Mucosa of rectum (tissue), 2 donors: ENCODE measurements at regions not wholly inside any gene's neighbourhood (a gene's known extent, or its start where the extent isn't known, plus 50 kb on each side); places are given as distances from the start of the nearest gene placed in this dataset.
"Not testable (repeated sequence)": the region's sequence is repeated elsewhere in the genome, so short reads cannot be mapped to it uniquely, and the experiment has no call there.

Experiments
- H3K27ac ChIP-seq, 2 donors: one replicate each; pipeline ENCODE4 v1.7.0; 2013; ENCODE audit warnings: inconsistent platforms in 2 of 2, low read depth in 2 of 2, low read length in 2 of 2
- H3K27me3 ChIP-seq, 2 donors: one replicate each; pipeline ENCODE4 v1.7.0; 2013; ENCODE audit warnings: low read length in 2 of 2; ENCODE audit not compliant: control insufficient read depth in 2 of 2, insufficient read depth in 2 of 2
- H3K36me3 ChIP-seq, 2 donors: one replicate each; pipeline ENCODE4 v1.7.0; 2013; ENCODE audit warnings: low read length in 2 of 2; ENCODE audit not compliant: control insufficient read depth in 2 of 2, insufficient read depth in 2 of 2
- H3K4me1 ChIP-seq, 2 donors: one replicate each; pipeline ENCODE4 v1.7.0; 2013; ENCODE audit warnings: low read length in 2 of 2, mild to moderate bottlenecking in 1 of 2; ENCODE audit not compliant: control insufficient read depth in 2 of 2, insufficient read depth in 2 of 2
- H3K4me3 ChIP-seq, 2 donors: one replicate each; pipeline ENCODE4 v1.7.0; 2013; ENCODE audit warnings: low read length in 2 of 2
- H3K9ac ChIP-seq, 2 donors: one replicate each; pipeline ENCODE4 v1.7.0; 2013; ENCODE audit warnings: low read length in 2 of 2, low read depth in 1 of 2, mild to moderate bottlenecking in 1 of 2
- H3K9me3 ChIP-seq, 2 donors: one replicate each; pipeline ENCODE4 v1.7.0; 2013; ENCODE audit warnings: low read length in 2 of 2; ENCODE audit not compliant: control insufficient read depth in 2 of 2
- donor health status: healthy.
- donor health status: Normal muscosa, but diverticular disease.

- Histone ChIP-seq H3K4me1 (no peaks in the 10 kb centered on the region), H3K36me3 (no peaks in the 10 kb centered on the region), H3K27ac (no peak overlapping the region), H3K9me3 (no peaks in the 10 kb centered on the region), H3K4me3 (no peak overlapping the region), H3K9ac (no peak overlapping the region), H3K27me3 (no peaks in the 10 kb centered on the region)
These were observed 99.6 kb upstream of the CTAGE1 start for GRCh38 chr18:22517356-22517755.

GRCh38 chr18:22521026-22521707, 103.5 kb upstream of the CTAGE1 start:
- Histone ChIP-seq H3K36me3 (no peaks in the 10 kb centered on the region), H3K27me3 (no peaks in the 10 kb centered on the region), H3K9ac (no peak overlapping the region), H3K4me1 (no peaks in the 10 kb centered on the region), H3K27ac (no peak overlapping the region), H3K4me3 (no peak overlapping the region), H3K9me3 (no peaks in the 10 kb centered on the region)

DNA sequence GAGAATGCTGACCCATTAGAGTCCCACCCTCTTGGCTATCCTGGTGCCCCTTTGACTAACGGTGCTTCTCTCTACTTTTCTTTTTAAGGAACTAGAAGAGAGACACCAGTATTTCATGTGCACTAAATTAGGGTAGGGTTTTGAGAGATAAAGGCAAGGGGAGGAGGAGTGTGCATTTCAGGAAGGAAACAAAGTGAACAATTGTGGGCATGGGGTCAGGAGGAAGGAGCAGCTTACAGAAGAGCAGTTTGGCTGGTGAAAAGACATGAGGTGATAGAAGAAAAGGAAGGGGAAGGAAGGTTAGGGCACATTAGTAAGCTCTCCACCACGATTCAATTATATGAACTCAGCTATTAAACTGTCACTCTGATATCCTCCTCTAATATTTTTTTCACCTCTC, 105.8 kb upstream of the CTAGE1 start:
- Histone ChIP-seq H3K36me3 (no peaks in the 10 kb centered on the region), H3K9ac (no peak overlapping the region), H3K9me3 (no peaks in the 10 kb centered on the region), H3K4me3 (no peak overlapping the region), H3K27me3 (no peaks in the 10 kb centered on the region), H3K4me1 (no peaks in the 10 kb centered on the region), H3K27ac (no peak overlapping the region)

DNA sequence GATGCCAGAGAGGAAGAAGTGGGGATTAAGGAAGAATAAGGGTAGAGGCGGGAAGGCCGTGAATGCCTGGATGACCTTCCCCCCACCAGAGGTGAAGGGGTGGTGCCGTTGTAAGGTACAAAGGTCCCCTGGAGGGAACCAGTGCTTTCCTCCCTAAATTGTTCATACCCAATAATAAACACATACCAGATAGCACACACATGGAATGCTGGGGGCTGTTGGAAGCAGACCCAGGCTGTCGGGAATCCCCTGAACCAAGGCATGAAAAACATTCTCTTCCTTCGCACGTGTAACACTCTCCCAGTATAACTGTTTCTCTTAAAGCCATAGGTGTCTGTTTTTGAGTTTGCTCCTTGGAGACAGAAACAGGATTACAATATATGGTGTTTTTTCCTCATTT, 107.1 kb upstream of the CTAGE1 start:
- Histone ChIP-seq H3K4me3 (no peak overlapping the region), H3K36me3 (no peaks in the 10 kb centered on the region), H3K27me3 (no peaks in the 10 kb centered on the region), H3K9me3 (no peaks in the 10 kb centered on the region), H3K27ac (no peak overlapping the region), H3K9ac (no peak overlapping the region), H3K4me1 (no peaks in the 10 kb centered on the region)

DNA sequence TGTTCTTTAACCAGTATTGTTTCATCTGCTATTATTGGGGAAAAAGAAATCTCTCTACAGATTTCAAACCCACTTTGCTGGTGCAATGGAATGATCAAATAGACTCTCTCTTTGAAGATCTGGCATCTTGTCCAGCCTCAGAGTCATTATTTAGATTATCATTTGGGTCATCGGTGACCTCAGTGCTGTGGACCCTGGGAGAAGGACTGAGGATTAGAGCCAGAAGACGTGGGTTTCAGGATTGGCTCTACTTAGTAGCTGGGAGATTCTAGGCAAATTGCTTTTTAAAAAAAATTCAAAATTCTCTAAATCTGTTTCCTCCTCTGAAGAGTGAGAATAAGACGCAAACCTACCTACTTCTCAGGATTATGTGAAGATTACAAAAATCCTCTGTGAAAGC, 107.6 kb upstream of the CTAGE1 start:
- H3K27ac ChIP-seq: no peak overlapping the region
- no peaks in the 10 kb centered on the region for H3K9me3 ChIP-seq
- no peak overlapping the region for H3K4me3 ChIP-seq
- H3K36me3 ChIP-seq: no peaks in the 10 kb centered on the region
- H3K9ac ChIP-seq: no peak overlapping the region
- no peaks in the 10 kb centered on the region for H3K27me3 ChIP-seq
- no peaks in the 10 kb centered on the region for H3K4me1 ChIP-seq

GRCh38 chr18:22525883-22526282, 108.2 kb upstream of the CTAGE1 start:
- Histone ChIP-seq H3K27me3 (no peaks in the 10 kb centered on the region), H3K36me3 (no peaks in the 10 kb centered on the region), H3K27ac (no peak overlapping the region), H3K4me3 (no peak overlapping the region), H3K9me3 (no peaks in the 10 kb centered on the region), H3K9ac (no peak overlapping the region), H3K4me1 (no peaks in the 10 kb centered on the region)

DNA sequence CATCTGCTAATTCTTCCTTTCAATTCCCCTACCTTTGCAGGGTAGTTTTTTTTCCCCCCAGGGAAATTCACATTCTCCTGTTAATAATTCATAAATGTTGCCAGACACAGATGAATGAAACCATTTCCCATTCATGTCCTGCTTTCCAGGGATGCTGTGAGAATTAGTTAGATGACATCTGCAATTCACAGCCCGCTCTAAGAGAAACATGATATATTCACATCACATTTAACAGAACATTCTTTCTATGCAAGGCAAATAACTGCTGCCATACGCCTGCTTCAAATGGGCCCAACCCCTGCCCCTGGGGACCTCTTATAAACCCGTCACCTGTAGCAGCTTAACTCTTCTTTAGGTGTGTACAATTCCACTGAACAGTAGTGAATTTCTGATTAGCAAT, 110.6 kb upstream of the CTAGE1 start:
- Histone ChIP-seq H3K27ac (no peak overlapping the region), H3K36me3 (no peaks in the 10 kb centered on the region), H3K27me3 (no peaks in the 10 kb centered on the region), H3K9ac (no peak overlapping the region), H3K9me3 (no peaks in the 10 kb centered on the region), H3K4me3 (no peak overlapping the region), H3K4me1 (no peaks in the 10 kb centered on the region)

DNA sequence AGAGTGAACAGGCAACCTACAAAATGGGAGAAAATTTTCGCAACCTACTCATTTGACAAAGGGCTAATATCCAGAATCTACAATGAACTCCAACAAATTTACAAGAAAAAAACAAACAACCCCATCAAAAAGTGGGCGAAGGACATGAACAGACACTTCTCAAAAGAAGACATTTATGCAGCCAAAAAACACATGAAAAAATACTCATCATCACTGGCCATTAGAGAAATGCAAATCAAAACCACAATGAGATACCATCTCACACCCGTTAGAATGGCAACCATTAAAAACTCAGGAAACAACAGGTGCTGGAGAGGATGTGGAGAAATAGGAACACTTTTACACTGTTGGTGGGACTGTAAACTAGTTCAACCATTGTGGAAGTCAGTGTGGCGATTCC, 117.0 kb upstream of the CTAGE1 start:
- not testable (repeated sequence) for H3K9ac ChIP-seq, H3K27me3 ChIP-seq, H3K27ac ChIP-seq, H3K4me3 ChIP-seq, H3K4me1 ChIP-seq, H3K9me3 ChIP-seq, H3K36me3 ChIP-seq

GRCh38 chr18:22536558-22536957, 118.8 kb upstream of the CTAGE1 start:
- Histone ChIP-seq H3K9me3 (no peaks in the 10 kb centered on the region), H3K36me3 (no peaks in the 10 kb centered on the region), H3K4me3 (no peak overlapping the region), H3K4me1 (no peaks in the 10 kb centered on the region), H3K27me3 (no peaks in the 10 kb centered on the region), H3K9ac (no peak overlapping the region), H3K27ac (no peak overlapping the region)

GRCh38 chr18:22538426-22538825, 120.7 kb upstream of the CTAGE1 start:
- no peak overlapping the region for H3K9ac ChIP-seq
- no peak overlapping the region for H3K27ac ChIP-seq
- no peaks in the 10 kb centered on the region for H3K4me1 ChIP-seq
- no peak overlapping the region for H3K4me3 ChIP-seq
- H3K36me3 ChIP-seq: no peaks in the 10 kb centered on the region
- no peaks in the 10 kb centered on the region for H3K27me3 ChIP-seq
- no peaks in the 10 kb centered on the region for H3K9me3 ChIP-seq
